ENCODE measurements at regions not wholly inside any gene's neighbourhood (a gene's known extent, or its start where the extent isn't known, plus 50 kb on each side); places are given as distances from the start of the nearest gene placed in this dataset.
A peak's percentile ranks its signal among the peaks of the same experiment; 100 is the strongest.

- peak; percentile 54 for TF ChIP-seq CTCF (conservative IDR thresholded peaks at IDR 0.05; ENCODE audit: control insufficient read depth, insufficient read depth, low read depth, low read length)
- no peak overlapping the region for H3K4me3 ChIP-seq (ENCODE audit: control insufficient read depth, low read depth, low read length)
- no peak for DNase-seq (ENCODE audit: low read depth)
Observed at GRCh38 chr11:27211370-27212127, 151.5 kb downstream of the CCDC34 start.

- TF ChIP-seq CTCF (conservative IDR thresholded peaks at IDR 0.05; ENCODE audit: control insufficient read depth, insufficient read depth, low read depth, low read length): no peak
- no peak for DNase-seq (ENCODE audit: low read depth)
- no peak overlapping the region for H3K4me3 ChIP-seq (ENCODE audit: control insufficient read depth, low read depth, low read length)
Observed at GRCh38 chr11:27210531-27210930, 152.5 kb downstream of the CCDC34 start.

- H3K4me3 ChIP-seq (ENCODE audit: control insufficient read depth, low read depth, low read length): no peak overlapping the region
- DNase-seq (ENCODE audit: low read depth): peak; percentile 97
- no peak for TF ChIP-seq CTCF (conservative IDR thresholded peaks at IDR 0.05; ENCODE audit: control insufficient read depth, insufficient read depth, low read depth, low read length)
Observed at GRCh38 chr11:27209562-27210005, 153.4 kb downstream of the CCDC34 start.

GRCh38 chr11:27208846-27209245 is 154.2 kb downstream of the CCDC34 start:
- DNase-seq (ENCODE audit: low read depth): no peak
- no peak overlapping the region for H3K4me3 ChIP-seq (ENCODE audit: control insufficient read depth, low read depth, low read length)
- no peak for TF ChIP-seq CTCF (conservative IDR thresholded peaks at IDR 0.05; ENCODE audit: control insufficient read depth, insufficient read depth, low read depth, low read length)

- no peak overlapping the region for H3K4me3 ChIP-seq (ENCODE audit: control insufficient read depth, low read depth, low read length)
- no peak for TF ChIP-seq CTCF (conservative IDR thresholded peaks at IDR 0.05; ENCODE audit: control insufficient read depth, insufficient read depth, low read depth, low read length)
- DNase-seq (ENCODE audit: low read depth): no peak
Observed at GRCh38 chr11:27207025-27207650, 155.9 kb downstream of the CCDC34 start.

GRCh38 chr11:27205779-27206570 is 157.0 kb downstream of the CCDC34 start:
- no peak for DNase-seq (ENCODE audit: low read depth)
- H3K4me3 ChIP-seq (ENCODE audit: control insufficient read depth, low read depth, low read length): no peak overlapping the region
- no peak for TF ChIP-seq CTCF (conservative IDR thresholded peaks at IDR 0.05; ENCODE audit: control insufficient read depth, insufficient read depth, low read depth, low read length)

Data from fibroblast of mammary gland (primary cell).